HG02884 (cell line): ENCODE measurements at regions not wholly inside any gene's neighbourhood (a gene's known extent, or its start where the extent isn't known, plus 50 kb on each side); places are given as distances from the start of the nearest gene placed in this dataset.

Experiments
- ATAC-seq: cut with Tn5 transposase; IDR thresholded peaks from one replicate; pipeline ENCODE4 v1.9.1; 2021; ENCODE audit warnings: mild to moderate bottlenecking, moderate library complexity; ENCODE audit not compliant: unreplicated experiment

DNA sequence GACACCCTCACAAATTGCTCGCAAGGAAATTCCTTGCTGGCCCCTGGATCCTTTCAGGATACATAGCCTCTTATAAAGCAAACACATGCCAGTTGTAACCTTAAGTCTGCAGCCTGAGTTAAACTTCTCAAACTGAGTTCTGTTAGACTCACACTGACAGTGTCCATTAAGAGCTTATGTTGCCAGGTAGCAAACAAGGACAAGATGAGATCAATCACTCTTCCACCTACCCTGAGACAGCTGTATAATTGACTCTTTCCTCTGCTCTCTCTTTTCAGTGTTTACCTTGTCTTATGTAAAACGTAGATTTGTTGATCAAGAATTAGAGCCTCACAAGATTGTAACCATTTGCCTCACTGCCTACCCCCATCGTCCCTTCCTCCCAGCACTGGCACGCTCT is 359.8 kb downstream of the EPM2A start:
- no peak for ATAC-seq

DNA sequence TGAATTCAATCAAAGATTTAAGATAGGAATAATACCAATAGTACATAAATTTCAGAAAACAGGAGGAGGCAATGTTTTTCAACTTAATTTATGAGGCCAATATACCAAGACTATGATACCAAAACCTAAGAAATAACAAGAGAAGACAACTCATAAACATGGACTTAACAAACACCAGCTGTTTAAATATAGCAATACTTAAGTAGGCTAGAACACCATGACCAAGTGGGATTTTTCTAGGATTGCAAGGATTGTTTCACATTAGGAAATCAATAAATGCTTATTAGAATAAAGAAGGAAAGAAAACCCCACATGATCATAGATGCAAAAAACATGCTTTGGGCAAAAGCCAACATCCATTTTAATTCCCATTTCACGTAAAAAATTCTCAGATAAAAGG is 355.1 kb downstream of the EPM2A start:
- no peak for ATAC-seq

DNA sequence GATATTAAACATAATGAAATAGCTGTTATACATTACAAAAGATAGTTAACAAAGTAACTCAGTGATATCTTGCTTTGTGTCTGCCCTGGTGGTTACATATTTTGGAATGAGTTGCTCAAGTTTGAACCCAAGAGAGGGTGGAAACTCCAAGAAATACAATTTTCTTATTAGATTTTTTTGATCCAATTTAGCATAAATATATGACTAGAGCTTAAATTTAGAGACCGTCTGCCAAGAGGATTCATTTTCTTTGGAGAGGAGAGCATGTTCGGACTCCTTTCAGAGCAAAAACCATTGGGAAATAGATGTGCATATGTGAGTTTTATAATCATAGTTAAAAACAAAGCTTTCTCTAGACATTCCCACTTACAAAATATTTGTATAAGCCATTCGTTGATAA is 353.4 kb downstream of the EPM2A start:
- ATAC-seq, result no peak

DNA sequence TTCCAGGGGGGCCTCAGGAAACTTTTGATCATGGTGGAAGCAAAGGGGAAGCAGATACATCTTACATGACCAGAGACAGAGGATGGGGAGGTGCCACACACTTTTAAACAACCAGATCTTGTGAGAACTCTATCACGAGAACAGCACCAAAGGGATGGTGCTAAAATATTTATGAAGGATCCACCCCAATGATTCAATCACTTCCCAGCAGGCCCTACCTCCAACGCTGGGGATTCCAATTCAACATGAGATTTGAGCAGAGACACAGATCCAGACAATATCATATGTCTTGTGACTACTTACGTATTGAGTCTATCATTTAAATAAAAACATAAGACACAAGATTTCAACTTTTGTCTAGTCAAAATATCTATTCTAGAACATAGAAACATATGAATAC is 351.9 kb downstream of the EPM2A start:
- no peak for ATAC-seq

DNA sequence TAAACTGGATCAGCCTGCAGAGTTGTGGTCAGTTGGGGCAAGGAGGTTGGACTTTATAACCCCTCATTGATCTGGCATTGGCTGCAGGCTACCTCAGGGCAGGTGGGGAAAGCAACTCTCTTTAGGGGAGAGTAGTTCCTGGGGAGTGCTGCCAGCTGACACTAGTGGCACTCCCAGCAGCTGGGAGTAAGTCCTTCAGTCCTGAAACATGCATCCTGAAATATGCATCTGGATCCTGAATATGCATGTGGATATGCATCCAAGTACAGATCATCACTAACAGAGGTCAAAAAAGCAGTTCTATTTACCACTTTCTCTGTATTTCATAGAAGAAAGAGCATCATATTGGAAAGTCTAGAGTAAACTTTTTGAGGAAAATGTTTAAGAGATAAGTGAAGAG is 350.8 kb downstream of the EPM2A start:
- no peak for ATAC-seq

DNA sequence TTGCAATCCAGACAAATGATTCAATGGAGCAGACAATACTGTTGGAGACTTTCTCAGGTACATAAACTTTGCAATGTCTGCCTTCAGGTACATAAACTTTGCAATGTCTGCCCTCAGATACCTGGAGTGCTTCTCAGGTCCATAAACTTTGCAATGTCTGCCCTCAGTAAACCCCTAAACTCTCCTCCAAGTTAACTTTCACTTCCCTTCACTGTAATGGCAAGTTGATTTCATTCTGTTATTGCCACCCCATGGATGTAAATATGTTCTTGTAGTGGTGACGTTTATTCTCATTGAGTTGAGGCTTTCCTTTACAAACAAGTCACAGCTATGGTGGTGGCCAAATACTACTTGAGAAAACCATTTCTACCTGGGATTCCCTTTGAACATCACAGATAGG is 338.8 kb downstream of the EPM2A start:
- ATAC-seq, result no peak

DNA sequence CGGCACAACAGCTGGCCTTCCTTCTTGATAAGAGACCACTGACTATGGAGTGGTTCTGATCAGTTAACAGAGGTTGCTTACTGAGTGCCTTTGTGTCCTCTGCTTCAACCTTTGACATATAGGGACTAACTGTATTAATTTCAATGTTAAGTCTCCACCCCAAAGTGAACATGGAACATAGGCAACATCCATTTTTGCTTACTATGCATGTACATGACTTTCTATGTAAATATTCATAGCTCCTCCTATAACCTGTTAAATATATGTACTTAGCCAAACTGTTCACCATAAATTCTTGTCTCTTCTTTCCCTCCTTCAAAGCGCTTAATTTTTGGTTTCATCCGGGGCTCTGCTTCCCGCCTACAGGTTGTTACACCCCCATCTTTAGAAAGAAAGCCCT is 334.8 kb downstream of the EPM2A start:
- ATAC-seq, result no peak

DNA sequence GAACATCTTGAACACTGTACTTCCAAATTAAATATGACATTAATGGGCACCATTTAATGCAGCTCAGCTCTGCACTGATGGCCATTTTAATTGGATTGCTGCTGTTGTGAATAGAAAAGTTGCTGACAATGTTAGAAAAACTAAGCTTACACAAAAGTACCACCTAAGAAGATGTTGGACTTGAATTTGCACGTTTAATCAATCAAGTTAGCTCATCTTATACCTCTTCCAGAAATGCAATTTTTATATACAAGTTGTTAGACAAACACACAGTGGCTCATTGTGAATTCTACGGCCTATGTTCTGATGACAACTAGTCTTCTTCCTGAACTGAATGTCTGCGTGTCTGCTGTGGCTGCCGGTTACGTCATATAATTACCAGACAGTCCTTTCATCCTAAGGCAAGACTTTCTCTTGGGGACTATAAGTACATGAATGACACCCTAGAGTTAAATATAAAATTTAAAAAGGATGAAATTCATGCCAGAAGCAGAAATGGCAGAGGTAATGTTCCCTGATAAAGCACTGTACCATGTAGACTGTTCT is 330.2 kb downstream of the EPM2A start:
- ATAC-seq, result no peak

DNA sequence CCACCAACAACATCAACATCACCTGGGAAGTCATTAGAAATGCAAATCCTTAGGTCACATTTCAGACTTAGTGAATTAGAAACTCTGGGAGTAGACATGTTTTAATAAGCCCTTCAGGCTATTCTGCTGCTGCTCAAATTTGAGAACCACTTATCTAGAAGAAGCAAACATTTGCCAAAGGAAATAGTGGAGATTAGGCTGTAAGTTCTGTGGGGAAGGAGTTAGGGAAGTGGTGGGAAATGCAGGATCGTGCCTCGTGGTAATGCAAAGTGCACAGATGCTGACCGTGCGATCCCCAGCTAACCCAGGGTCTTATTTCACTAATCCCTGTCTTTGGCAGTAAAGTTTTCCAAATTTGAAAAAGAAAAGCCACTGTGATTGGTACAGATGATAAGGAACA is 328.5 kb downstream of the EPM2A start:
- no peak for ATAC-seq

DNA sequence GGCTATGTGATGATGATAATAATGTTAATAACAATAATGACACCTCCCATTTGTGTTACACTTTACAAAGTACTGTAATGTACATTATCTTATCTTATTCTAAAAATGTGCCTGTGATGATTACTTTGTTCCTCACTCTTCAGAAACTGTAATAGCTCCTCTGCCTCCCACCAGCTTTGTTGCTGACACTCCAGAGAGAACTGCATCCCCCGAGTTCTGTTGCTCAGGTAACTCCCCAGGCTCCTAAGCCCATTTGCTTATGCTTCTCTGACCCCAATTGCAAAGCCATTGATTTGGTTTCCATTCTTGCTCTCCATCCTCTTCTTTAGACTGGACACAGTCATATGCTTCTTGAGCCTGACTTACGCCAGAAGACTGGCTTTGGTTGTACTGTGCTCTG is 319.7 kb downstream of the EPM2A start:
- no peak for ATAC-seq

DNA sequence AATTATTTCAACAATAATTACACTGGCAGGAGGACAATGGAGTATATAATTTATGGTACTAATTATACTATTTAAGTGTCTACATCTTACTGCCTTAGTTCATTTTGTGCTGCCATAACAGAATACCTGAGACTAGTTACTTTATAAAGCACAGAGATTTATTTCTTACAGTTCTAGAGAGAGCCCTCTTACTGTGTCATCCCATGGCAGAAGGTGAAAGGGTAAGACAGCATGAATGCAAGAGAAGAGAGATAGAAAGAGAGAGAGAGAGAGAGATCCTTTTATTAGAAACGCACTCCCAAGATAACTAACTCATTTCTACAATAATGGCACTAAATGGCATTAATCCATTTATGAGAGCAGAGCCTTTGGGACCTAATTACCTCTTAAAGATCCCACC is 314.7 kb downstream of the EPM2A start:
- ATAC-seq, result no peak

DNA sequence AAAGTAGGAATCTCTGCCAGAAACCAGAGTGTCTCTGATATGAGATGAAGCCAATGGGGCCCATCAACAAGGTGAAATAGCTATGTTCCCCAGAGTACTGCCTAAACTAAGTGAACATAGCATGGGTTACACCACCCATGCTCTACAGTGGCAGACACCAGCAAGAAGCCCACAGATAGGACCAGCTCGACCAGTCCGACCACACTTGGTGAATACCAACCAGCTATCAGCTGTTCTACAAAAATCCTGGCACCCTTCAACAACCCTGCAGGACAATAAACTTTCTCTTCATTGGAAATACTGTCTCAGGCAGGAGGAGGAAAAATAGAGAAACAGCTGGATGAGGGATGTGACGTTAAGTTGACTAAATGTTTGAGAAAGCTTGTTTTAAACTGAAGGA is 311.4 kb downstream of the EPM2A start:
- no peak for ATAC-seq

DNA sequence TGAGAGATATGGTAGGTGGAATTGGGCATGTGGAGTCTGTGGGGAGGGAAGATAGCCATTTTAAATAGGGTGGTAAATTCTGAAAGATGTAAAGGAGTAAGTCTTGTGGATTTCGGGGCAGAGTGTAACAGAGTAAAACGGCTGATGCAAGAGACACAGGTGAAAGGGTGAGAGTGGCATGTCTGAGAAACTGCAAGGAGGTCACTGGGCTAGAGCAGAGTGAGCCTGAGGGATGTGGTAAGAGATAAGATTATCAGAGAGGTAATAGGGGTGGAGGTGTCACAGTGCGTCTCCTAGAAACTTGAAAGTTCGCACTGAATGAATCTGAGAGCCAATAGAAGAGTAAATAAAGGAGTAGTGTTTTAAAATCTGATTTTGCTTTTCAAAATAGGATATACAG is 308.1 kb downstream of the EPM2A start:
- no peak for ATAC-seq

DNA sequence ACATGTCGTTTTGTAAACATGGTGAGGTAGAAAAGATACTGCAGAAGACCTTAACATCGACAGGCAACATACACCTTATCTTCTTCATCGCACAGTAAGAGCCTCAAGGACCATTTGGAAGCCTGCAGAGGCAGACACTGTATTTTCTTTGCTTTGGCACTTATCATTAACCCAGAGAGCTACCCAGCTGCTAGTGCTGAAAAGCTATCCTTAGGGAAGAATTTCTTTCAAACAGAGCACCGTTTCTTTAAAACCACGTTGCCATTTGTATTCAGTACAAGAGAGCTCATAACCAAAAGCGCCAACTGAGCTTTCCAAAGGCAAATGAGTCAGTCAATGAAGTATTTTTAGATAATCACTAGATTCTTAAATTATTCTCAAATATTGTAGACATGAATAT is 306.6 kb downstream of the EPM2A start:
- no peak for ATAC-seq

DNA sequence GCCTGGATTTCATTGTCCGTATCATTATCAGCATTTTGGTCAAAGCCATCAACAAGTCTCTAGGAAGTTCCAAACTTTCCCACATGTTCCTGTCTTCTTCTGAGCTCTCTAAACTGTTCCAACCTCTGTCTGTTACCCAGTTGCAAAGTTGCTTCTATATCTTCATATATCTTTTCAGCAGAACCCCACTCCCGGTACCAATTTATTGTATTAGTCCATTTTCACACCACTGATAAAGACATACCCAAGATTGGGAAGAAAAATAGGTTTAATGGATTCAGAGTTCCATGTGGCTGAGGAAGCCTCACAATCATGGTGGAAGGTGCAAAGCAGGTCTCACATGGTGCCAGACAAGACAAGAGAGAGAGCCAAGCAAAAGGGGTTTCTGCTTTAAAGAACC is 293.2 kb downstream of the EPM2A start:
- no peak for ATAC-seq

DNA sequence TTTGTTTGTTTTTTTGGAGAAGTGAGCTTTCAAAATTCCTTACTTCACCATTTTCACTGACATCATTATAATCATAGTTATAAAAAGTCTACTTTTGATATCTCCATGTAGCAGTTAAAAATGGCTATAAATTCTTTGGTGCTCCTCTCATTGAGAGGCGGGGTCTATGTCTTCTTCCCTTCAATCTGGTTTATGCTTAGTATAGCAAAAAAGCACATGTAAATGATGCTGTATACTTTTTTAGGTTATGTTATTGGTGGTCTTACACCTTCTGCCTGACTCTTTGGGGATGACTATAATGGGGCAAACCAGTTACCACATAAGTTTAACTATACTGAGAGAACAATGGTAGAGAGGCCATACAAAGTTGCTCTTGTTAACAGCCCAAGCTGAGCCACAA is 289.6 kb downstream of the EPM2A start:
- no peak for ATAC-seq

DNA sequence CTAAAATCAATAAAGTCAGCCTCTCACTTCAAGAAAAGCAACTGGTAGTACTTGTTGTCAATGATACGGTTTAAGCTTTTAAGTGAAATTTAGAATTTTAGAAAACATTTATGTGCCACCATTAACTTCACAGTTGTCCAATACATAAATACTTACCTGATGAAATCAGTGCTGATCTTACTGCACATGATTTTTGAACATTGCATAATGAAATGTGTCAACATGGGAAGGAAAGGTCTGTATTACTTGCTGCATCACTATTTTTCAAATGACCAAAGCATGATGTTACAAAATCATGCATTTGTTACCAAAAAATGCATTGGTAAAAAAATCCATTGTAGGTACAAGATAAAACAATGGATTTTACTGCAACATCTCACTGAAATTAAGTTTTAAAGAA is 284.3 kb downstream of the EPM2A start:
- no peak for ATAC-seq

DNA sequence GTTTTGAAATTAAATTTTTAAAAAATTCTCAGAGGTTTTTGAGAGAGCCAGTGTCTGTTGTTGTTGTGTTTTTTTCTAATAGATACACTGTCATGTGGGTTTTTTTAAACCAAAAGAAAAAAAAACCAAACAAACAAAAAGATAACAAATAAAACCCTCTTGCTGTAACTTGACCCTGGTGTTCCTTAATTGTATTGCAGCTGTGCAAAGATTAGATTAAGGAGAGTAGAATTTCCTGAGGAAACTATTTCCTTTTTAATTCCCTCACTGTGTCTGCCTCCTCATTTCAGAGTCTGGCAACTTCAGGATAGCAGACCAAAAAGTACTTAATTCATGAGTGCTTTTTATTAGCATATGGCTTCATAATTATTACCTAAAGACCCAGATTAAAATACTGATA is 281.9 kb downstream of the EPM2A start:
- ATAC-seq, result no peak

DNA sequence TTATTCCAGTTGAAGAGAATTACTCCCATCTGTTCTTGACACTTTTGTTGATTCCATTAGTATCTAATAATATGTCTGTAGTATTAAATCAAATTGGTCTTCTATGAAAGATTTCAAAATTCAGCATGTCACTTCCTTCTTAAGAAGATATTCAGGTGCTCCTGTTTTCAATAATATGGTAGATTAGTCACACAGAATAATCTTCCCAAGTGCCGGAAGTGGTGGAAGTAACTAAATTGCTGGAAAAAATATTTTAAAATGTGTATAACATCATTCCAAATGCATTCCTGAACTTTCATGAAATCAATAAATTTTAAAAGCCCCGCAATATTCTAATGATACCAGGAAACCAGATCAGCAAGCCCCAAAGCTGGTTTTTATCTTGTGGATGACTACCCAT is 281.3 kb downstream of the EPM2A start:
- ATAC-seq, result no peak

DNA sequence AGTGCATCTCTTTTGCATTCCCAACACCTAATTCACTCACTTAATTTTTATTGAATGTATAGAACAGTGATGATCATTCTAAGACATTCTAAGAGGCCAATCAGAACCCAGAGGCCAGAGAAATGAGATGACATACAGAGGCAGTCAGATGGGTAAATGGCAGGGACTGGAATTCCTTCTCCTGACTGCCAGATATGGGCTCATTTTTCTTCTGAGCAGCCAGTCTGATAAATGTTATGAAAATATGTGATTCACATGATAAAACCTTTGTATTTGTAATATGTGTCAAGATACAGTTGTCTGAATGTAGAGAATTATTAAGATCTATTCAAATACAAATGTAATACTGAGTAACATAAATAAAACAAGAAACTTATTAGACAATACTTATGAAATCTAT is 277.8 kb downstream of the EPM2A start:
- ATAC-seq, result no peak

DNA sequence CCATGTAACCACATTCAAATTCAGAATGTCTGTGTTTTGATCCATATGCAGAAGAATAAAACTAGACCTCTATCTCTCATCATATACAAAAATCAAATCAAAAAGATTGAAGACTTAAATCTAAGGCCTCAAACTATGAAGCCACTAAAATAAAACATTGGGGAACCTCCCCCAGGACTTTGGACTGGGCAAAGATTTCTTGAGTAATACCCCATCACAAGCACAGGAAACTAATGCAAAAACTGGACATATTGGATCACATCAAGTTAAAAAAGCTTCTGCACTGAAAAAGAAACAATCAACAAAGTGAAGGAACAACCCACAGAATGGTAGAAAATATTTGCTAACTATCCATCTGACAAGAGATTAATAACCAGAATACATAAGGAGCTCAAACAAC is 266.8 kb downstream of the EPM2A start:
- ATAC-seq, result no peak

DNA sequence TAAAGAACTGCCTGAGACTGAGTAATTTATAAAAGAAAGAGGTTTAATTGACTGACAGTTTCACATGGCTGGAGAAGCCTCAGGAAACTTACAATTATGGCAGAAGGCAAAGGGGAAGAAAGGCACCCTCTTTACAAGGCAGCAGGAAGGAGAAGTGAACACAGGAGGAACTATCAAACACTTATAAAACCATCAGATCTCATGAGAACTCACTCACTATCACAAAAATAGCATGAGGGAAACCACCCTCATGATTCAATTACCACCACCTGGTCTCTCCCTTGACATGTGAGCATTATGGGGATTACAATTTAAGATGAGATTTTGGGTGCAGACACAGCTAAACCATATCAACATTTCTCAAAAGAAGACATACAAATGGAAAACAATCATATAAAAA is 266.3 kb downstream of the EPM2A start:
- no peak for ATAC-seq

DNA sequence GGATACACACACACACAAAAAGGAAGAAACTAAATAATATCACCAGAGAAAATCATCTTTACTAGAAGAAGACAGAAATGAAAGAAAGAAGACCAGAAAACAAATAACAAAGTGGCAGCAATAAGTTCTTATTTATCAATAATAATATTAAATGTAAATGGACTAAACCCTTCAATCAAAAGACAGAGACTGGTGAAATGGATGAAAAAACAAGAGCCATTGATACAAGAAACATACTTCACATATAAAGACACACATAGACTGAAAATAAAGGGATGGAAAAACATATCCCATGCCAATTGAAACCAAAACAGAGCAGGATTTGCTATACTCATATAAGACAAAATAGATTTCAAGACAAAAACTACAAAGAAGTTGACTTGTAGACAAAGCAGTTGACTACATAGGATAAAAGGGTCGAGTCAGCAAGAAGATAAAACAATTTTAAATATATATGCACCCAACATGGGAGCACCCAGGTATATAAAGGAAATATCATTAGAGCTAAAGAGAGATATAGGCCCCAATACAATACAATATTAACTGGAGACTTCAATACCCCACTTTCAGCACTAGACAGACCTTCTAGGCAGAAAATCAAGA is 259.4 kb downstream of the EPM2A start:
- ATAC-seq, result no peak
